Fibroblast of mammary gland (primary cell): ENCODE measurements at regions not wholly inside any gene's neighbourhood (a gene's known extent, or its start where the extent isn't known, plus 50 kb on each side); places are given as distances from the start of the nearest gene placed in this dataset.

Experiments used
- DNase-seq: peaks from one replicate; pipeline ENCODE4 v3.0.0-alpha.2; 2010; ENCODE audit warnings: low read depth
- H3K4me3 ChIP-seq: 2 replicates; pipeline ENCODE4 v1.5.1; 2011; ENCODE audit warnings: low read depth, mild to moderate bottlenecking, low read length, moderate library complexity; ENCODE audit not compliant: control insufficient read depth
- CTCF ChIP-seq: conservative IDR thresholded peaks from 2 replicates; pipeline ENCODE4 v1.5.1; 2011; ENCODE audit warnings: low read depth, low read length, inconsistent platforms; ENCODE audit not compliant: control insufficient read depth, insufficient read depth

DNA sequence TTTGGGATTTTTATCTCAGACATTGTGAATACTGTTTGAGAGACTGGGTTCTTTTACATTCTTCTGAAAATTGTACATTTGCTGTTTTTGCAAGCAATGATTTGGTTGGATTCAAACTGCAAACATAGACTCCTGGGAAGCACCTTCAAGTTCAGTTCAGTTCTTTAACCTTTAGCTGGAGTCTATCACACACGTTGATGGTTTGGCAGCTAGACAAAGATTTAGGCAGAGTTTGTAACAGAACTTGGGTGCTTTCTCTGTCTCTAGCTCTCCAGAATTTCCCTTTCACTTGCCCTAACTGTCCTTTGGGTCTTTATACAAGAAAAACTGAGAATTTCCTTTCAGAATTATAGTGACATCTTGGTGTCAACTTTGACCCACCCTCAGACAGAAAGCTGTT lies 556.6 kb downstream of the DIAPH3 start:
- H3K4me3 ChIP-seq, result no peak overlapping the region
- TF ChIP-seq CTCF, result no peak
- DNase-seq, result no peak

DNA sequence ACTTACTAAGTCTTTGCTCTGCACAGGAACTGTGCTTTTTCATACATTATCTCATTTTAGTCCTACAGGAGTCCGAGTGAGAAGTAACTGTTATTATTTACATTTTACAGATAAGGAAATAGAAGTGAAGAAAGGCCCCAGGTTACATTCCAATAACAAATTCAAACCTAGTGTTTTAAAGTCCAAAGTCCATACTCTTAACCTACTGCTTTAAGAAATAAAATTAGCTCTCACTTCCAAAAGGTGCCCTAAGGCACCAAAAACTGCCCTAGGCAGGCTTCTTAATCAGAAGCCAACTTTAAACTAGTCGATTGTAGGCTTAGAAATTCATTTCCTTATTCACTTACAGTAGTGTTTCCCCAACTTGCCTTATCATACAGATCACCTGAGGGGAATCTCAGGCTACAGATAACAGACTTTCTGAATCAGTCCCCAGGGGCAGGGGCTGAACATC lies 555.9 kb downstream of the DIAPH3 start:
- TF ChIP-seq CTCF, result no peak
- DNase-seq, result no peak
- H3K4me3 ChIP-seq, result no peak overlapping the region

- DNase-seq, result no peak
- H3K4me3 ChIP-seq, result no peak overlapping the region
- no peak for TF ChIP-seq CTCF
These were observed 554.3 kb downstream of the DIAPH3 start for GRCh38 chr13:59609421-59609820.
